ENCODE measurements at regions not wholly inside any gene's neighbourhood (a gene's known extent, or its start where the extent isn't known, plus 50 kb on each side); places are given as distances from the start of the nearest gene placed in this dataset.

DNA sequence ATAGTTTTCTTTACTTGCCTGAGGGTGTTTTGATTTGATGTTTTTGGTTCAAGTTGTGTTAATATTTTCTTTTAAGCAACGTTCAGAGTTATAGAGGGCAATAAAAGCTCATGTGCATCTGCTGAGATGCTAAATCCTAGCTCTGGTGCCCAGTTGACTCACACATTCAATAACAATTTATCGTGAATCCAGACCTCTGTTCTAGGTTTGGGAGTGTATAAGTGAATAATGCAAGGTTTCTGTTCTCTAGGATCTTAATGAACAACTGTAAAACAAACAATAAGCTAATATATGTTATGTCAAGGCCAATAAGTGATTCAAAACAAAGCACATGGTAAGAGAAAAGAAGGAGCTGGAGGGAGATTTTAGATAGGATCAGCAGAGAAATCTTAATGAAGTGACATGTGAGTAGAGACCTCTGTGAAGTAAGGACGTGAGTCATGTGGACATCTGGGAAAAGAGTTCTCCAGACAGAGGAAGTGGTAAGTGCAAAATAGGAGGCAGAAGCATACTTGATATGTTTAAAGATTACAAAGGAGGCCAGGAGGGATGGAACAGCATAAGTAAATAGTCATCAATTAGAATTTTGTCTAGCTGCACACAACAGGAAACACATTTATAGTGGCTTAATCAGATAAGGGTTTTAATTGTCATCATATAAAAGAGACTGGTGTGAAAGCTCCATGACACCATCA, 278.5 kb upstream of the HTR2A start:
- no peak for DNase-seq
- intact Hi-C loops (cut with micrococcal nuclease) = no loop called here
- ATAC-seq = no peak

DNA sequence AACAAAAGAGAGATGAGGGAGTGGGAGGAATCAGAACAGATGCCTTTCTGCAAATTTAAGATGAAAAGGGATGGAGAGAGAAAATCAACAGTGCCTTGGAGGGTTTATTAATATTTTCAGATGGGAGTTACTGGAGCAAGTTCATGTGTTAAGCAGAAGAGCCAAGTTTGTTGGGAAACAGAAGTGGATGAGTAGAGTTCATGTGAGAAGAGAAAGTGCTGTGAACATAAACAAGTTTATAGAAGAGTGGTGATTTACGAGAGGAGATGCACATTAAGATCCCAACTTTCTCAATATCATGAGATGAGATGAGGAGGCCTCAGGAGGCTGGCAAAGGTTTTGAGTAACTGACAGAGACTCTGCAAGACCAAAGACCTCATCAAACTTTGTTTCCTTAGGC, 274.1 kb upstream of the HTR2A start:
- no peak for DNase-seq
- intact Hi-C loops (cut with micrococcal nuclease) = no loop called here
- ATAC-seq = no peak

- intact Hi-C loops (cut with micrococcal nuclease) = no loop called here
- DNase-seq (no peak), ATAC-seq (no peak)
These were observed 271.8 kb upstream of the HTR2A start for GRCh38 chr13:47168618-47169017.

- intact Hi-C loops (cut with micrococcal nuclease) = no loop called here
- DNase-seq (no peak), ATAC-seq (no peak)
These were observed 271.2 kb upstream of the HTR2A start for GRCh38 chr13:47168066-47168465.

DNA sequence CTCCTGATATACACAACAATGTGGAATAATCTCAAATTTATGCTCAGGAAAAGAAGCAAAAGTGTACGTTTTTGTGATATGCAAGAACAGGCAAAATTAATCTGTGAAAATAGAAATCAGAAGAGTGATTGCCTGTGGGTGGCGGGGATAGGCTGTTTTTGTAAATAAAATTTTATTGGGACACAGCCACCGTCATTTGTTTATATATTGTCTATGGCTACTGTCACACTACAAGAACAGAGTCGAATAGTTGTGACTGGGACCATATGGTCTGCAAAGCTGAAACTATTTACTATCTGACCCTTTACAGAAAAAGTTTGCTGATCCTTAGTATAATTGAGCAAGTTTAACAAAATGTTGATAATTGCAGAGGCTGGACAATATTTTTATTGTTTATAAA, 269.5 kb upstream of the HTR2A start:
- DNase-seq (no peak), ATAC-seq (no peak)
- intact Hi-C loops (cut with micrococcal nuclease) = no loop called here

GRCh38 chr13:47159853-47160550, 263.1 kb upstream of the HTR2A start:
- ATAC-seq (no peak), DNase-seq (no peak)
- intact Hi-C loops (cut with micrococcal nuclease) = no loop called here

DNA sequence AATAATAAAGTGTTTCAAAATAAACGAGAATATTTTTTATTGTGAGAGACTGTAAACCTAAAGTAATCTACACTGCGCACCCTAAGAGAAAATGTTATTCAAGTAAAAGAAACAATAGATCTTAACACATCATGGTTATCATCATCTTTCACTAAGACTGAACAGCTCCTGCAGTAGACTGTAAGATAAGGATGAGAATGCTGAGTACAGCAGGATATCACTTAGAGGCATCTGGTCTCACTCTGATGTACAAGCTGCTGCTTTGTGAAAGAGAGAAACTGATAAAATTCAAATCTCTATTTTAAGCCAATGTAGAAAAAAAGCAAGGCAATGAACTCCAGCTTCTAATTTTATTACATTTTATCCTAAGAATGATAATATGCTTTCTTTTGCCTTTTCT, 261.7 kb upstream of the HTR2A start:
- ATAC-seq = no peak

DNA sequence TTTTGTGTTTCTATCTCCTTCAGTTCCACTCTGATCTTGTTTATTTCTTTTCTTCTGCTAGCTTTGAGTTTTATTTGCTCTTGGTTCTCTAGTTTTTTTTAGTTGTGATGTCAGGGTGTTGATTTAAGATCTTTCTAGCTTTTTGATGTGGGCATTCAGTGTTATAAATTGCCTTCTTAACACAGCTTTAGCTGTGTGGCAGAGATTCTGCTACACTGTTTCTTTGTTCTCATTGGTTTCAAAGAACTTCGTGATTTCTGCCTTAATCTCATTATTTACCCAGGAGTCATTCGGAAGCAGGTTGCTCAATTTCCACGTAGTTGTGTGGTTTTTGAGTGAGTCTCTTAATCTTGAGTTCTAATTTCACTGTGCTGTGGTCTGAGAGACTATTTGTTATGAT, 251.7 kb upstream of the HTR2A start:
- intact Hi-C loops (cut with micrococcal nuclease) = no loop called here
- ATAC-seq (no peak), DNase-seq (no peak)

More for the DNA sequence above, 261.7 kb upstream of the HTR2A start:
- DNase-seq = no peak
- intact Hi-C loops (cut with micrococcal nuclease) = no loop called here

GRCh38 chr13:47147812-47148119, 250.9 kb upstream of the HTR2A start:
- DNase-seq (no peak), ATAC-seq (no peak)
- intact Hi-C loops (cut with micrococcal nuclease) = no loop called here

GRCh38 chr13:47146991-47147811, 250.3 kb upstream of the HTR2A start:
- DNase-seq (no peak), ATAC-seq (no peak)
- intact Hi-C loops (cut with micrococcal nuclease) = no loop called here

DNA sequence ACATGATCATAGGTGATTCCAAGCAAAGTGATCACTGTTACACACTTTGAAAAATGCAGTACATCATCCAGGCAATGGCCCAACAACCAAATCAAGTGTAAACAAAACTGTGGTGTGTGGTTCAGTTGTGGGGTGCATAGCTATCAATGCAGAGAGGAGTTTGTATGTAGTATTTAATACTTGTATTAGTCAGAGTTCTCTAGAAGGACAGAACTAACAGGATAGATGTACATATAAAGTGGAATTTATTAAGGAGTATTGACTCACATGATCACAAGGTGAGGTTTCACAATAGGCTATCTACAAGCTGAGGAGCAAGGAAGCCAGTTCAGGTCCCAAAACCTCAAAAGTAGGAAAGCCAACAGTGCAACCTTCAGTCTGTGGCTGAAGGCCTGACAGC, 249.3 kb upstream of the HTR2A start:
- DNase-seq (no peak), ATAC-seq (no peak)
- intact Hi-C loops (cut with micrococcal nuclease) = no loop called here

GRCh38 chr13:47144782-47145181, 247.9 kb upstream of the HTR2A start:
- ATAC-seq = no peak
- no peak for DNase-seq
- intact Hi-C loops (cut with micrococcal nuclease) = no loop called here

GRCh38 chr13:47142105-47142504, 245.3 kb upstream of the HTR2A start:
- DNase-seq = no peak

DNA sequence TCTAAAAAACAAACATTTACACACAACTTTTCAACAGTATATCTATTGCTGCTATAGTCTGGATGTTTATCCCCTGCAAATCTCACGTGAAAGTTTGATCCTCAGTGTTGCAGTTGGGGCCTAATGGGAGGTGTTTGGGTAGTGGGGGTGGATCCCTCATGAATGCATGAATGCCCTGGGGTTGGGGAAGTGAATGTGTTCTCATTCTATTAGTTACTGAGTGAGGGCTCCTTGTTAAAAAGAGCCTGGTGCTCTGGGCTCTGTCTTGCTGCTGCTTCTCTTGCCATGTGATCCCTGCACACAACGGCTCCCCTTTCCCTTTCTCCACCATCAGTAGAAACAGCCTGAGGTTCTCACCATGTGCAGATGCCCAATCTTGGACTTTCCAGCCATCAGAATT, 242.7 kb upstream of the HTR2A start:
- ATAC-seq = no peak
- intact Hi-C loops (cut with micrococcal nuclease) = no loop called here

More at GRCh38 chr13:47142105-47142504, 245.3 kb upstream of the HTR2A start:
- intact Hi-C loops (cut with micrococcal nuclease) = no loop called here
- ATAC-seq = no peak

GRCh38 chr13:47136504-47136941, 239.7 kb upstream of the HTR2A start:
- DNase-seq = no peak
- intact Hi-C loops (cut with micrococcal nuclease) = no loop called here
- no peak for ATAC-seq

More for the DNA sequence above, 242.7 kb upstream of the HTR2A start:
- no peak for DNase-seq

DNA sequence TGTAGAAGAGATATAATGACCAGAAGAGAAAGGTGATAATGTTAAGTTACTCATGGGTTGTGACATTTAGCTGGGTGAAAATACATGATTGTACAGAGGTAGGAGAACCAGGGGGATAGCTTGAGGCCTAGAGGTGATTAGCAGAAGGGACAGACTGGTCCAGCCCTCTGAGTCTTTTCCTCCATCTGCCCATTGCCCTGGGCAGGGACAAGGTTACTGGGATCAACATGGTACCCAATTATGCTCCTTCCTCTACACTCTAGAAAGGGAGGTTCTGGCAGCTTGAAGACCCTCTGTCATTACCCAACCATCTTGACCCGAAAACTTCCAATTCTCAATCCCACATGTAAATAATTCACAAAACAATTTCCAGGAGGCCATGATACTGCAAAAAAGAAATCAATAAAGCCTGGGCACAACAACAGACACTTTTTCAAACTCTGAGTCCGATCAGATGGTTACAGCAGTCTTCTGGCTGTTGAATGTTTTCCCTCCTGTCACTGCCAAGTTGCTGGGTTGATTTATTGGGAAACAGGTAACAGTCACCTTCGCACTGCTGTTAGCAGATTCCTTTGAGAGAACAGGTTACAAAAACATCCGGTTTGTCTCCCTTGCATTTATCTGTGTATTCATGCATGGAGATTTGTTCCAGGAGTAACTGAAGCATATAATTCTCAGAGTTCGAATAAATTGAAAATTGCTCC, 239.1 kb upstream of the HTR2A start:
- intact Hi-C loops (cut with micrococcal nuclease) = no loop called here
- no peak for ATAC-seq
- DNase-seq = no peak

- DNase-seq (no peak), ATAC-seq (no peak)
- intact Hi-C loops (cut with micrococcal nuclease) = no loop called here
These were observed 238.2 kb upstream of the HTR2A start for GRCh38 chr13:47134939-47135489.

GRCh38 chr13:47133011-47133445, 236.2 kb upstream of the HTR2A start:
- intact Hi-C loops (cut with micrococcal nuclease) = no loop called here
- ATAC-seq (no peak), DNase-seq (no peak)

DNA sequence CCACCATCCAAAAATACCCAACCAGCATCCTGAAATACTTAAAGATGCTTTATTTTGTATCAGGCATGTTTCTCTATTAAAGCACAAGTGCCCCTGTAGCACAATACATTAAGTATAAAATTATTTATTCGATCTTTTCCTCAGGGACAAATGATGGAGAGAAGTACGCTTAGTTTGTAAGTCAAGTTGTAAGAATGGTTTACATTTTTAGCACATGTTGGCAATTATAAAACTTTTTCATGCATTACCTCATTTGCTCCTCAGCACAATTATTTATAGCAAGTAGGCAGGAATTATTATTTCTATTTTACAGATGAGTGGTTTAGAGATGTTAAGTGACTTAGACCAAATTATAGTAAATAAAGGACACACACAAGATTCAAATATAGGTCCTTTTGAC, 232.6 kb upstream of the HTR2A start:
- DNase-seq (no peak), ATAC-seq (no peak)
- intact Hi-C loops (cut with micrococcal nuclease) = no loop called here

Measured in left ventricle myocardium superior (tissue), 1 donor.